ENCODE measurements at regions not wholly inside any gene's neighbourhood (a gene's known extent, or its start where the extent isn't known, plus 50 kb on each side); places are given as distances from the start of the nearest gene placed in this dataset.
A peak's percentile ranks its signal among the peaks of the same experiment; 100 is the strongest.

GRCh38 chr7:22622116-22622785, 104.7 kb upstream of the IL6 start:
- DNase-seq (ENCODE audit: low read depth): no peak
- H3K9ac ChIP-seq (ENCODE audit: low read length): no peak overlapping the region
- no peaks in the 10 kb centered on the region for H3K27me3 ChIP-seq (replicated peaks; ENCODE audit: control insufficient read depth, insufficient read depth, low read length)
- peaks cover 7% of the 10 kb centered on the region for H3K4me1 ChIP-seq (ENCODE audit: control insufficient read depth, insufficient read depth, low read length)
- no peak overlapping the region for H3K4me3 ChIP-seq (ENCODE audit: low read length)
- H3K9me3 ChIP-seq (ENCODE audit: control insufficient read depth, low read length): peaks cover 27% of the 10 kb centered on the region
- H3K36me3 ChIP-seq (ENCODE audit: control insufficient read depth, insufficient read depth, low read length, severe bottlenecking): no peaks in the 10 kb centered on the region

DNA sequence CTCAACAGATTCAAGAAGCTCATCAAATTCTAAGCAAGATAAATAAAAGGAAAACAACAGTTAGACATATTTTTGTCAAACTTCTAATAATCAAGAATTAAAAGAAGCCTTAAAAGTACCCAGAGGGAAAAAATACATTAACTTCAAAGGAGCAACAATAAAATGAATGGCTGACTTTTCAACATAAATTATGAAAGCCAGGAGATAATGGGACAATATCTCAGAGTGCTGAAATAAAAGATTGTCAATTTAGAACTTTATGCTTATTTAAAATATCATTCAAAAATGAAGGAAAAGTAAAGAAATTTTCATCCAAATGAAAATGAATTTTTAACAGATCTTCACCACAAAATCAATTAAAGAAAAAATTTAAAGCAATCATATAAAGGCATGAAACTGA, 108.5 kb upstream of the IL6 start:
- Histone ChIP-seq H3K9me3 (ENCODE audit: control insufficient read depth, low read length) (peaks cover 28% of the 10 kb centered on the region), H3K27me3 (replicated peaks; ENCODE audit: control insufficient read depth, insufficient read depth, low read length) (no peaks in the 10 kb centered on the region), H3K4me1 (ENCODE audit: control insufficient read depth, insufficient read depth, low read length) (peaks cover 3% of the 10 kb centered on the region), H3K4me3 (ENCODE audit: low read length) (no peak overlapping the region), H3K9ac (ENCODE audit: low read length) (no peak overlapping the region), H3K36me3 (ENCODE audit: control insufficient read depth, insufficient read depth, low read length, severe bottlenecking) (no peaks in the 10 kb centered on the region)
- no peak for DNase-seq (ENCODE audit: low read depth)

GRCh38 chr7:22617166-22617565, 109.8 kb upstream of the IL6 start:
- Histone ChIP-seq H3K27me3 (replicated peaks; ENCODE audit: control insufficient read depth, insufficient read depth, low read length) (no peaks in the 10 kb centered on the region), H3K4me1 (ENCODE audit: control insufficient read depth, insufficient read depth, low read length) (peaks cover 7% of the 10 kb centered on the region), H3K9me3 (ENCODE audit: control insufficient read depth, low read length) (peaks cover 28% of the 10 kb centered on the region), H3K9ac (ENCODE audit: low read length) (peak overlapping the region; percentile 20), H3K36me3 (ENCODE audit: control insufficient read depth, insufficient read depth, low read length, severe bottlenecking) (no peaks in the 10 kb centered on the region), H3K4me3 (ENCODE audit: low read length) (peak overlapping the region; percentile 2)
- DNase-seq (ENCODE audit: low read depth): no peak

DNA sequence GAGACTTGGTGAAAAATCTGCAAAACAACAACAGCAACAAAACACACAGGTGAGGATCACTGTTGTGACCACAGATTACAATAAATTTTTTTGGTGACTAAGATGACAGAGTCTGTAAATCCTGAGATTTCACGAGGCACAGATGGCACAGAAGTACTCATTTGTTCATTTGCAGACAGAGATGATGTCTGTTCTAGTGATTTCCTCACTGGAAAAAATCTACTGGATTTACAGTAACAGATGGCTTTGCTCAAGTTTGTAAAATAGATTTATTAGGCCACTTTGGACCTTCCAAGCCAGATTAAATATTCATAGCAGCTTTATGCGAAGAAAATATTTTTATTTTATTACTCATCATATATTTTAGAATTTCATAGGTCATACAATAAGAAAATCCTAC, 113.5 kb upstream of the IL6 start:
- H3K27me3 ChIP-seq (replicated peaks; ENCODE audit: control insufficient read depth, insufficient read depth, low read length): no peaks in the 10 kb centered on the region
- no peaks in the 10 kb centered on the region for H3K36me3 ChIP-seq (ENCODE audit: control insufficient read depth, insufficient read depth, low read length, severe bottlenecking)
- H3K9ac ChIP-seq (ENCODE audit: low read length): no peak overlapping the region
- peaks cover 7% of the 10 kb centered on the region for H3K4me1 ChIP-seq (ENCODE audit: control insufficient read depth, insufficient read depth, low read length)
- peak; percentile 19 for DNase-seq (ENCODE audit: low read depth)
- H3K9me3 ChIP-seq (ENCODE audit: control insufficient read depth, low read length): peaks cover 13% of the 10 kb centered on the region
- no peak overlapping the region for H3K4me3 ChIP-seq (ENCODE audit: low read length)

DNA sequence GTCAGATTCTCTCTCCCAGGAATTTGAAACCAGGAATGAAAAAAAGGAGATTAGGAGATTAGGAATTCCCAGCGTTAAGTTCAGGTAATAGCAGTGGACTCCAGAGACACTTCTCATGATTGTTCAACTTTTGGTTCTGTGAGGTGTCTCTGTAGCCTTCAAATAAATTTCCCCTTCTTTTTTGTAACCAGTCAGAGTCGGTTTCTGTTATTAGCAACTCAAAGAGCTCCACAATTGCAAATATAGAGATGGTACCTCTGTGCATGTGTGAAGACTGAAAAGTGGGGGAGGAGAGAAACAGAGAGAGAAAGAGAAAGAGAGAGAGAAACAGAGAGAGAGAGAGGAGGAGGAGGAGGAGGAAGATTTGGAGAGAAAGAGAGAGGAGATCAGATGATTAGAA, 112.8 kb upstream of the STEAP1B start:
- Histone ChIP-seq H3K4me3 (ENCODE audit: low read length) (no peak overlapping the region), H3K4me1 (ENCODE audit: control insufficient read depth, insufficient read depth, low read length) (peaks cover 7% of the 10 kb centered on the region), H3K27me3 (replicated peaks; ENCODE audit: control insufficient read depth, insufficient read depth, low read length) (no peaks in the 10 kb centered on the region), H3K9me3 (ENCODE audit: control insufficient read depth, low read length) (peaks cover 6% of the 10 kb centered on the region), H3K9ac (ENCODE audit: low read length) (peak overlapping the region; percentile 23), H3K36me3 (ENCODE audit: control insufficient read depth, insufficient read depth, low read length, severe bottlenecking) (no peaks in the 10 kb centered on the region)
- no peak for DNase-seq (ENCODE audit: low read depth)

DNA sequence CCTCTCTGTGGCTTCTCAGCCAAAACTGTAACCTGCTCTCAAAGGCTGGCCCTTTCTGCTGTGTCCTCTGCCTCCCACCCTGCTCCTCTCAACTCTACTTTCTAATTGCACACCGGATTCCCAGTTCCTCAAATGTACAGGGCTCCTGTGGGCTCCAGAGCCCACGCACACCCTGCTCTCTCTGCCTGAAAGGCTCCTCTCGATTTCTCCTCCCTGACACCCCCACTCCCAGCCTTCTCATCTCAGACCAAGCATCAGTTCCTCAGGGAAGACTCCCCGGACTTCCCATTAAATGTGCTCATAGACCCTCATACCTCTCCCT, 111.7 kb upstream of the STEAP1B start:
- no peak overlapping the region for H3K4me3 ChIP-seq (ENCODE audit: low read length)
- H3K9ac ChIP-seq (ENCODE audit: low read length): no peak overlapping the region
- H3K4me1 ChIP-seq (ENCODE audit: control insufficient read depth, insufficient read depth, low read length): peaks cover 15% of the 10 kb centered on the region

GRCh38 chr7:22610951-22611757, 111.2 kb upstream of the STEAP1B start:
- H3K9me3 ChIP-seq (ENCODE audit: control insufficient read depth, low read length): no peaks in the 10 kb centered on the region
- peaks cover 15% of the 10 kb centered on the region for H3K4me1 ChIP-seq (ENCODE audit: control insufficient read depth, insufficient read depth, low read length)
- peak; percentile 56 for DNase-seq (ENCODE audit: low read depth)
- no peak overlapping the region for H3K4me3 ChIP-seq (ENCODE audit: low read length)
- H3K9ac ChIP-seq (ENCODE audit: low read length): no peak overlapping the region
- no peaks in the 10 kb centered on the region for H3K27me3 ChIP-seq (replicated peaks; ENCODE audit: control insufficient read depth, insufficient read depth, low read length)
- no peaks in the 10 kb centered on the region for H3K36me3 ChIP-seq (ENCODE audit: control insufficient read depth, insufficient read depth, low read length, severe bottlenecking)

More for the DNA sequence above, 111.7 kb upstream of the STEAP1B start:
- no peaks in the 10 kb centered on the region for H3K27me3 ChIP-seq (replicated peaks; ENCODE audit: control insufficient read depth, insufficient read depth, low read length)
- H3K36me3 ChIP-seq (ENCODE audit: control insufficient read depth, insufficient read depth, low read length, severe bottlenecking): no peaks in the 10 kb centered on the region
- H3K9me3 ChIP-seq (ENCODE audit: control insufficient read depth, low read length): no peaks in the 10 kb centered on the region
- no peak for DNase-seq (ENCODE audit: low read depth)

- DNase-seq (ENCODE audit: low read depth): no peak
- Histone ChIP-seq H3K9me3 (ENCODE audit: control insufficient read depth, low read length) (no peaks in the 10 kb centered on the region), H3K4me1 (ENCODE audit: control insufficient read depth, insufficient read depth, low read length) (peaks cover 15% of the 10 kb centered on the region), H3K27me3 (replicated peaks; ENCODE audit: control insufficient read depth, insufficient read depth, low read length) (no peaks in the 10 kb centered on the region), H3K4me3 (ENCODE audit: low read length) (no peak overlapping the region), H3K36me3 (ENCODE audit: control insufficient read depth, insufficient read depth, low read length, severe bottlenecking) (no peaks in the 10 kb centered on the region), H3K9ac (ENCODE audit: low read length) (no peak overlapping the region)
Observed at GRCh38 chr7:22610263-22610662, 110.3 kb upstream of the STEAP1B start.

DNA sequence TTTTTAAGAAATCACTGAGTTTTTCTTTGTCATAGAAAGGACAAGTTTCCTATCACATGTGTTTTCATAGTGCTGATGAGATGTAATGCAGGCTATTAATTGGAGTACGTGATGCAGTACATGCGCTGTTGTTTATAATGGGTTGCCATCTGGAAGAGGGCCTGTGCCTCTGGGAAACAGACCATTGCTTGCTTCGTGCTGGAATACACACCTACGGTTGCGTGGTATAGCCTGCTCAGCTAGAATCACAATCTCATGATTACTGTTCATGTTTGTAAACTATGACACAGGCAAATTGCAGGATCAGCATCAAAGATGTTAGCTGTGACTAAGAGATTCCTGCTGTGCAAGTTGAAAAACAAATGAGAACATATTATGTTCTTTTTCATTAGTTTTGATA, 107.2 kb upstream of the STEAP1B start:
- H3K27me3 ChIP-seq (replicated peaks; ENCODE audit: control insufficient read depth, insufficient read depth, low read length): no peaks in the 10 kb centered on the region
- no peak for DNase-seq (ENCODE audit: low read depth)

DNA sequence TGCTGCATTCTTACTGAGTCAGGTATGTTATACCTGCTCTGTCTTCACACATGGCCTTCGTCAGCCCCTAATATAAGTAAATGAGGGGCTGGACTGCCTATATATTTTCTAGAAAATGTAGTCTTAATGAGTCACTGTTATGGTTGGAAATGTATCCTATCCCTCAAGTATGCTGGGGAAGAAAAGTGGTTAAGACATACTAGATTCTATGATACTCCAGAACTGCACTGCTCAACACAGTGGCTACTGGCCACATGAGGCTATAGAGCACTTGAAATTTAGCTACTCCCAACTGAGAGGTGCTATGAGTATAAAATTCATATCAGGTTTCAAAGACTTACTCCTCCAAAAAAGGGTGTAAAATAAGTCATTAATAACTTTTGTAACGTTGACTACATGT, 104.3 kb upstream of the STEAP1B start:
- Histone ChIP-seq H3K4me1 (ENCODE audit: control insufficient read depth, insufficient read depth, low read length) (peaks cover 30% of the 10 kb centered on the region), H3K9ac (ENCODE audit: low read length) (no peak overlapping the region), H3K9me3 (ENCODE audit: control insufficient read depth, low read length) (no peaks in the 10 kb centered on the region), H3K36me3 (ENCODE audit: control insufficient read depth, insufficient read depth, low read length, severe bottlenecking) (no peaks in the 10 kb centered on the region), H3K27me3 (replicated peaks; ENCODE audit: control insufficient read depth, insufficient read depth, low read length) (no peaks in the 10 kb centered on the region), H3K4me3 (ENCODE audit: low read length) (no peak overlapping the region)
- no peak for DNase-seq (ENCODE audit: low read depth)

More for the DNA sequence above, 107.2 kb upstream of the STEAP1B start:
- Histone ChIP-seq H3K9me3 (ENCODE audit: control insufficient read depth, low read length) (no peaks in the 10 kb centered on the region), H3K36me3 (ENCODE audit: control insufficient read depth, insufficient read depth, low read length, severe bottlenecking) (no peaks in the 10 kb centered on the region), H3K4me3 (ENCODE audit: low read length) (no peak overlapping the region), H3K4me1 (ENCODE audit: control insufficient read depth, insufficient read depth, low read length) (peaks cover 14% of the 10 kb centered on the region), H3K9ac (ENCODE audit: low read length) (no peak overlapping the region)

GRCh38 chr7:22601812-22602565, 102.0 kb upstream of the STEAP1B start:
- peak overlapping the region; percentile 5 for H3K9ac ChIP-seq (ENCODE audit: low read length)
- no peaks in the 10 kb centered on the region for H3K36me3 ChIP-seq (ENCODE audit: control insufficient read depth, insufficient read depth, low read length, severe bottlenecking)
- peak overlapping the region; percentile 11 for H3K4me3 ChIP-seq (ENCODE audit: low read length)
- no peaks in the 10 kb centered on the region for H3K9me3 ChIP-seq (ENCODE audit: control insufficient read depth, low read length)
- H3K27me3 ChIP-seq (replicated peaks; ENCODE audit: control insufficient read depth, insufficient read depth, low read length): no peaks in the 10 kb centered on the region
- DNase-seq (ENCODE audit: low read depth): no peak
- H3K4me1 ChIP-seq (ENCODE audit: control insufficient read depth, insufficient read depth, low read length): peaks cover 24% of the 10 kb centered on the region
